SK-N-SH treated with all-trans-retinoic acid at 6 μM for 48 hours (cell line): ENCODE measurements at regions not wholly inside any gene's neighbourhood (a gene's known extent, or its start where the extent isn't known, plus 50 kb on each side); places are given as distances from the start of the nearest gene placed in this dataset.

Experiments used
- ATAC-seq: fragments of 200-7000 bp; cut with Tn5 transposase; 3 replicates; pipeline ENCODE4 v1.9.1; 2020; ENCODE audit warnings: mild to moderate bottlenecking, moderate library complexity
- ARNTL ChIP-seq: fragments of 450-650 bp; formaldehyde crosslinking; IDR thresholded peaks from 2 replicates; pipeline ENCODE4 v1.5.0; 2020; ENCODE audit warnings: low read depth, mild to moderate bottlenecking, moderate library complexity, borderline replicate concordance
- CREB5 ChIP-seq: fragments of 250-450 bp; sonication (Bioruptor Pico); IDR thresholded peaks from 2 replicates; pipeline ENCODE4 v1.5.1; 2020; ENCODE audit warnings: low read depth, mild to moderate bottlenecking, moderate library complexity
- CSDC2 ChIP-seq: fragments of 250-450 bp; sonication (Bioruptor Pico); IDR thresholded peaks from 2 replicates; pipeline ENCODE4 v1.5.0; 2020; ENCODE audit warnings: mild to moderate bottlenecking, moderate library complexity
- ESRRG ChIP-seq: fragments of 250-450 bp; sonication (Bioruptor Pico); IDR thresholded peaks from 2 replicates; pipeline ENCODE4 v1.6.1; 2021; ENCODE audit warnings: mild to moderate bottlenecking
- GLIS3 ChIP-seq: fragments of 250-450 bp; sonication (Bioruptor Pico); IDR thresholded peaks from 2 replicates; pipeline ENCODE4 v1.5.0; 2020; ENCODE audit warnings: mild to moderate bottlenecking, moderate library complexity
- ISL1 ChIP-seq: fragments of 250-450 bp; sonication (Bioruptor Pico); IDR thresholded peaks from 2 replicates; pipeline ENCODE4 v2.1.2; 2022; ENCODE audit warnings: mild to moderate bottlenecking, moderate library complexity
- OSR1 ChIP-seq: fragments of 250-450 bp; sonication (Bioruptor Pico); IDR thresholded peaks from 2 replicates; pipeline ENCODE4 v1.8.0; 2022; ENCODE audit warnings: moderate library complexity, mild to moderate bottlenecking, inconsistent platforms
- PATZ1 ChIP-seq: fragments of 250-450 bp; sonication (Bioruptor Pico); IDR thresholded peaks from 2 replicates; pipeline ENCODE4 v1.8.0; 2020; ENCODE audit warnings: mild to moderate bottlenecking, moderate library complexity, borderline replicate concordance
- POU6F1 ChIP-seq: fragments of 250-450 bp; sonication (Bioruptor Pico); IDR thresholded peaks from 2 replicates; pipeline ENCODE4 v1.8.0; 2021; ENCODE audit warnings: low read depth, mild to moderate bottlenecking, moderate library complexity, borderline replicate concordance
- PPARA ChIP-seq: fragments of 250-450 bp; sonication (Bioruptor Pico); IDR thresholded peaks from 2 replicates; pipeline ENCODE4 v1.5.0; 2020; ENCODE audit warnings: mild to moderate bottlenecking, borderline replicate concordance
- RARB ChIP-seq: fragments of 250-450 bp; sonication (Bioruptor Pico); IDR thresholded peaks from 2 replicates; pipeline ENCODE4 v1.8.0; 2021; ENCODE audit warnings: mild to moderate bottlenecking, moderate library complexity
- SNAI2 ChIP-seq: fragments of 250-450 bp; sonication (Bioruptor Pico); IDR thresholded peaks from 2 replicates; pipeline ENCODE4 v1.5.0; 2020; ENCODE audit warnings: mild to moderate bottlenecking, moderate library complexity
- TCF4 ChIP-seq: fragments of 250-450 bp; sonication (Bioruptor Pico); IDR thresholded peaks from 2 replicates; pipeline ENCODE4 v1.8.0; 2021; ENCODE audit warnings: mild to moderate bottlenecking, moderate library complexity, borderline replicate concordance
- TSHZ2 ChIP-seq: fragments of 250-450 bp; sonication (Bioruptor Pico); IDR thresholded peaks from 2 replicates; pipeline ENCODE4 v1.5.0; 2020; ENCODE audit warnings: mild to moderate bottlenecking, moderate library complexity
- ZC3H10 ChIP-seq: fragments of 250-450 bp; sonication (Bioruptor Pico); IDR thresholded peaks from 2 replicates; pipeline ENCODE4 v1.5.1; 2021; ENCODE audit warnings: mild to moderate bottlenecking, moderate library complexity
- ZFP3 ChIP-seq: fragments of 250-450 bp; sonication (Bioruptor Pico); IDR thresholded peaks from 2 replicates; pipeline ENCODE4 v1.5.0; 2020; ENCODE audit warnings: mild to moderate bottlenecking, moderate library complexity
- ZFP30 ChIP-seq: fragments of 450-650 bp; formaldehyde crosslinking; IDR thresholded peaks from 2 replicates; pipeline ENCODE4 v1.5.0; 2022; ENCODE audit warnings: mild to moderate bottlenecking, moderate library complexity
- ZNF565 ChIP-seq: fragments of 450-650 bp; formaldehyde crosslinking; conservative IDR thresholded peaks from 2 replicates; pipeline ENCODE4 v1.5.0; 2020; ENCODE audit warnings: low read depth, mild to moderate bottlenecking, moderate library complexity
- ZNF70 ChIP-seq: fragments of 450-650 bp; formaldehyde crosslinking; IDR thresholded peaks from 2 replicates; pipeline ENCODE4 v1.5.0; 2020; ENCODE audit warnings: mild to moderate bottlenecking, moderate library complexity
- ZNF8 ChIP-seq: fragments of 450-650 bp; formaldehyde crosslinking; IDR thresholded peaks from 2 replicates; pipeline ENCODE4 v1.5.0; 2020; ENCODE audit warnings: mild to moderate bottlenecking, moderate library complexity

- ATAC-seq, result no peak
- TF ChIP-seq ISL1 (CRISPR knock-in tag), result no peak
- no peak for TF ChIP-seq SNAI2
- TF ChIP-seq ZC3H10 (CRISPR knock-in tag), result no peak
- no peak for TF ChIP-seq ARNTL (CRISPR knock-in tag)
- TF ChIP-seq ESRRG (CRISPR knock-in tag), result no peak
Measured at GRCh38 chr13:100735494-100735893, 60.9 kb upstream of the TMTC4 start.

- TF ChIP-seq RARB (CRISPR knock-in tag) (no peak), ZNF8 (CRISPR knock-in tag) (no peak), ZNF565 (no peak), ZFP3 (CRISPR knock-in tag) (no peak), OSR1 (CRISPR knock-in tag) (no peak)
- ATAC-seq, result no peak
Measured at GRCh38 chr13:100734194-100734720, 59.7 kb upstream of the TMTC4 start.

- no peak for ATAC-seq
- TF ChIP-seq OSR1 (CRISPR knock-in tag) (no peak), POU6F1 (CRISPR knock-in tag) (no peak), RARB (CRISPR knock-in tag) (no peak), SNAI2 (no peak), PATZ1 (CRISPR knock-in tag) (no peak), ZNF70 (CRISPR knock-in tag) (no peak), ZFP3 (CRISPR knock-in tag) (no peak), TCF4 (CRISPR knock-in tag) (no peak), ZNF8 (CRISPR knock-in tag) (no peak), ISL1 (CRISPR knock-in tag) (no peak), ZFP30 (CRISPR knock-in tag) (no peak), CSDC2 (no peak)
Measured at GRCh38 chr13:100733261-100733660, 58.7 kb upstream of the TMTC4 start.

- no peak for TF ChIP-seq ZNF8 (CRISPR knock-in tag)
- no peak for TF ChIP-seq SNAI2
- TF ChIP-seq OSR1 (CRISPR knock-in tag), result no peak
- TF ChIP-seq RARB (CRISPR knock-in tag), result no peak
- TF ChIP-seq TSHZ2, result no peak
- no peak for TF ChIP-seq ESRRG (CRISPR knock-in tag)
- TF ChIP-seq PATZ1 (CRISPR knock-in tag), result no peak
- TF ChIP-seq GLIS3 (CRISPR knock-in tag), result no peak
- TF ChIP-seq CREB5 (CRISPR knock-in tag), result no peak
- TF ChIP-seq POU6F1 (CRISPR knock-in tag), result no peak
- TF ChIP-seq ZFP30 (CRISPR knock-in tag), result no peak
- no peak for TF ChIP-seq ZFP3 (CRISPR knock-in tag)
- no peak for TF ChIP-seq ZNF70 (CRISPR knock-in tag)
- no peak for TF ChIP-seq CSDC2
- TF ChIP-seq ISL1 (CRISPR knock-in tag), result no peak
- no peak for TF ChIP-seq PPARA (CRISPR knock-in tag)
- TF ChIP-seq, all 23 proteins: peak for 0
Measured at GRCh38 chr13:100728201-100728600, 53.6 kb upstream of the TMTC4 start.

More at GRCh38 chr13:100728201-100728600, 53.6 kb upstream of the TMTC4 start:
- no peak for ATAC-seq
